NCI-H510A (cell line): ENCODE measurements at regions not wholly inside any gene's neighbourhood (a gene's known extent, or its start where the extent isn't known, plus 50 kb on each side); places are given as distances from the start of the nearest gene placed in this dataset.
"Not testable (repeated sequence)": the region's sequence is repeated elsewhere in the genome, so short reads cannot be mapped to it uniquely, and the experiment has no call there.

Experiments used
- DNase-seq: peaks from one replicate; lab custom pipeline; 2025; lab: John Stamatoyannopoulos, UW

- not testable (repeated sequence) for DNase-seq
Measured at GRCh38 chr7:35853194-35853593, 52.3 kb downstream of the SEPTIN7 start.

- no peak for DNase-seq
Measured at GRCh38 chr7:35854311-35854710, 53.5 kb downstream of the SEPTIN7 start.

GRCh38 chr7:35856175-35856574, 55.3 kb downstream of the SEPTIN7 start:
- DNase-seq, result no peak

GRCh38 chr7:35860664-35861063, 59.8 kb downstream of the SEPTIN7 start:
- DNase-seq, result no peak

- no peak for DNase-seq
Measured at GRCh38 chr7:35865287-35865686, 64.4 kb downstream of the SEPTIN7 start.

- DNase-seq, result no peak
Measured at GRCh38 chr7:35866186-35866585, 65.3 kb downstream of the SEPTIN7 start.

GRCh38 chr7:35869117-35869516, 68.3 kb downstream of the SEPTIN7 start:
- DNase-seq, result not testable (repeated sequence)

- no peak for DNase-seq
Measured at GRCh38 chr7:35869810-35870209, 69.0 kb downstream of the SEPTIN7 start.

- DNase-seq, result no peak
Measured at GRCh38 chr7:35871856-35872255, 71.0 kb downstream of the SEPTIN7 start.

- DNase-seq, result no peak
Measured at GRCh38 chr7:35874886-35875285, 74.0 kb downstream of the SEPTIN7 start.

GRCh38 chr7:35875292-35875691, 74.4 kb downstream of the SEPTIN7 start:
- no peak for DNase-seq

GRCh38 chr7:35878351-35878750, 77.5 kb downstream of the SEPTIN7 start:
- DNase-seq, result no peak

- not testable (repeated sequence) for DNase-seq
Measured at GRCh38 chr7:35887430-35887829, 86.6 kb downstream of the SEPTIN7 start.

GRCh38 chr7:35889001-35889400, 88.1 kb downstream of the SEPTIN7 start:
- DNase-seq, result no peak

GRCh38 chr7:35889870-35890269, 89.0 kb downstream of the SEPTIN7 start:
- no peak for DNase-seq

- DNase-seq, result no peak
Measured at GRCh38 chr7:35891004-35891830, 90.4 kb downstream of the SEPTIN7 start.

GRCh38 chr7:35893649-35894048, 92.8 kb downstream of the SEPTIN7 start:
- no peak for DNase-seq

GRCh38 chr7:35894721-35895120, 93.9 kb downstream of the SEPTIN7 start:
- DNase-seq, result no peak

- no peak for DNase-seq
Measured at GRCh38 chr7:35900651-35901050, 99.8 kb downstream of the SEPTIN7 start.

- DNase-seq, result no peak
Measured at GRCh38 chr7:35905555-35905954, 104.7 kb downstream of the SEPTIN7 start.

GRCh38 chr7:35906191-35906908, 105.5 kb downstream of the SEPTIN7 start:
- DNase-seq, result peak; percentile 16

- no peak for DNase-seq
Measured at GRCh38 chr7:35908331-35909216, 107.7 kb downstream of the SEPTIN7 start.
